Tibial artery (tissue), 4 donors: ENCODE measurements at regions not wholly inside any gene's neighbourhood (a gene's known extent, or its start where the extent isn't known, plus 50 kb on each side); places are given as distances from the start of the nearest gene placed in this dataset.

Experiments used
- DNase-seq, 2 donors: peaks; one replicate each; pipeline ENCODE4 v3.0.0-alpha.2; 2019
- H3K27ac ChIP-seq, 2 donors: fragments of 200-600 bp; sonication (generic) in 1 of 2; 1 replicate in 1 of 2; 2 replicates in 1 of 2; pipeline ENCODE4 v1.5.1; 2018 to 2019; ENCODE audit warnings: mild to moderate bottlenecking in 1 of 2
- H3K27me3 ChIP-seq, 2 donors: fragments of 200-600 bp; sonication (generic) in 1 of 2; one replicate each; pipeline versions ENCODE4 v1.5.1 to v1.6.0; 2016 to 2019
- H3K36me3 ChIP-seq, 3 donors: fragments of 200-600 bp; sonication (generic) in 2 of 3; one replicate each; pipeline ENCODE4 v1.5.1; 2016 to 2019; ENCODE audit warnings: mild to moderate bottlenecking in 2 of 3
- H3K4me1 ChIP-seq, 4 donors: fragments of 200-600 bp; sonication (generic) in 2 of 4; 1 replicate in 3 of 4; 2 replicates in 1 of 4; pipeline ENCODE4 v1.5.1; 2016 to 2019
- H3K4me3 ChIP-seq, 2 donors: fragments of 200-600 bp; sonication (generic) in 1 of 2; 1 replicate in 1 of 2; 2 replicates in 1 of 2; pipeline ENCODE4 v1.5.1; 2018 to 2019; ENCODE audit warnings: mild to moderate bottlenecking in 2 of 2
- H3K9me3 ChIP-seq, 3 donors: fragments of 200-600 bp; sonication (generic) in 1 of 3; one replicate each; pipeline ENCODE4 v1.5.1; 2016 to 2019
- CTCF ChIP-seq, 2 experiments: fragments of 200-600 bp in 1 of 2; fragments of 450-650 bp in 1 of 2; IDR thresholded peaks; one replicate each; pipeline ENCODE4 v1.5.1; 2017 to 2019; ENCODE audit warnings: antibody characterized with exemption in 2 of 2, mild to moderate bottlenecking in 1 of 2, moderate library complexity in 1 of 2
- intact Hi-C: fragments of 100-400 bp; cut with DNase I; formaldehyde crosslinking; loops from one replicate; pipeline ENCODE4 v1.15.0; 2023; ENCODE audit warnings: low total_unique reads

- Histone ChIP-seq H3K27ac (no peak overlapping the region), H3K4me1 (no peaks in the 10 kb centered on the region), H3K27me3 (no peaks in the 10 kb centered on the region), H3K4me3 (no peak overlapping the region), H3K9me3 (no peaks in the 10 kb centered on the region), H3K36me3 (no peaks in the 10 kb centered on the region)
- no peak for TF ChIP-seq CTCF (IDR thresholded peaks at IDR 0.05)
- no peak for DNase-seq
- intact Hi-C loops = no loop called here
Measured at GRCh38 chr17:54381482-54381881, 519.2 kb upstream of the TOM1L1 start.

- TF ChIP-seq CTCF (IDR thresholded peaks at IDR 0.05) = no peak
- no peaks in the 10 kb centered on the region for H3K4me1 ChIP-seq
- no peaks in the 10 kb centered on the region for H3K27me3 ChIP-seq
- no peaks in the 10 kb centered on the region for H3K9me3 ChIP-seq
- H3K27ac ChIP-seq = no peak overlapping the region
- intact Hi-C loops = no loop called here
- no peak overlapping the region for H3K4me3 ChIP-seq
- no peaks in the 10 kb centered on the region for H3K36me3 ChIP-seq
- DNase-seq = no peak
Measured at GRCh38 chr17:54404259-54404658, 496.4 kb upstream of the TOM1L1 start.

- no peaks in the 10 kb centered on the region for H3K4me1 ChIP-seq
- no peak for DNase-seq
- no peaks in the 10 kb centered on the region for H3K9me3 ChIP-seq
- H3K4me3 ChIP-seq = no peak overlapping the region
- intact Hi-C loops = no loop called here
- no peak for TF ChIP-seq CTCF (IDR thresholded peaks at IDR 0.05)
- H3K27me3 ChIP-seq = no peaks in the 10 kb centered on the region
- H3K27ac ChIP-seq = no peak overlapping the region
- no peaks in the 10 kb centered on the region for H3K36me3 ChIP-seq
Measured at GRCh38 chr17:54405826-54406225, 494.8 kb upstream of the TOM1L1 start.

- no peak overlapping the region for H3K27ac ChIP-seq
- no peaks in the 10 kb centered on the region for H3K4me1 ChIP-seq
- H3K9me3 ChIP-seq = no peaks in the 10 kb centered on the region
- H3K27me3 ChIP-seq = no peaks in the 10 kb centered on the region
- TF ChIP-seq CTCF (IDR thresholded peaks at IDR 0.05) = no peak
- no peak overlapping the region for H3K4me3 ChIP-seq
- DNase-seq = no peak
- intact Hi-C loops = no loop called here
- no peaks in the 10 kb centered on the region for H3K36me3 ChIP-seq
Measured at GRCh38 chr17:54408731-54409130, 491.9 kb upstream of the TOM1L1 start.

GRCh38 chr17:54418467-54418866 is 482.2 kb upstream of the TOM1L1 start:
- no peaks in the 10 kb centered on the region for H3K4me1 ChIP-seq
- H3K9me3 ChIP-seq = peaks cover 0 to 10% (median 0%) of the 10 kb centered on the region in 3 donors
- H3K27ac ChIP-seq = no peak overlapping the region
- no peaks in the 10 kb centered on the region for H3K27me3 ChIP-seq
- H3K36me3 ChIP-seq = no peaks in the 10 kb centered on the region
- no peak for DNase-seq
- no peak overlapping the region for H3K4me3 ChIP-seq
- intact Hi-C loops = no loop called here
- TF ChIP-seq CTCF (IDR thresholded peaks at IDR 0.05) = no peak

- no peaks in the 10 kb centered on the region for H3K36me3 ChIP-seq
- TF ChIP-seq CTCF (IDR thresholded peaks at IDR 0.05) = no peak
- no peaks in the 10 kb centered on the region for H3K4me1 ChIP-seq
- DNase-seq = no peak
- intact Hi-C loops = no loop called here
- no peaks in the 10 kb centered on the region for H3K27me3 ChIP-seq
- H3K4me3 ChIP-seq = no peak overlapping the region
- no peaks in the 10 kb centered on the region for H3K9me3 ChIP-seq
- H3K27ac ChIP-seq = no peak overlapping the region
Measured at GRCh38 chr17:54425671-54426070, 475.0 kb upstream of the TOM1L1 start.
